ENCODE measurements at regions not wholly inside any gene's neighbourhood (a gene's known extent, or its start where the extent isn't known, plus 50 kb on each side); places are given as distances from the start of the nearest gene placed in this dataset.
A peak's percentile ranks its signal among the peaks of the same experiment; 100 is the strongest.

GRCh38 chr9:129554649-129555048, 66.3 kb downstream of the C9orf50 start:
- TF ChIP-seq CTCF (tag by site-specific recombination; IDR thresholded peaks at IDR 0.05), result no peak
- no peak for TF ChIP-seq ZNF26 (tag by site-specific recombination; IDR thresholded peaks at IDR 0.05)
- TF ChIP-seq ZFP37 (tag by site-specific recombination; IDR thresholded peaks at IDR 0.05), result no peak
- TF ChIP-seq ZIC2 (tag by site-specific recombination; IDR thresholded peaks at IDR 0.05), result peak; percentile 70
- no peak for TF ChIP-seq ZNF510 (tag by site-specific recombination; IDR thresholded peaks at IDR 0.05; ENCODE audit: insufficient replicate concordance)
- TF ChIP-seq ZNF324 (tag by site-specific recombination; IDR thresholded peaks at IDR 0.05), result no peak
- TF ChIP-seq ZNF121 (tag by site-specific recombination; IDR thresholded peaks at IDR 0.05), result no peak
- TF ChIP-seq ZNF423 (tag by site-specific recombination; IDR thresholded peaks at IDR 0.05), result no peak
- no peak for TF ChIP-seq MEIS1 (CRISPR knock-in tag; IDR thresholded peaks at IDR 0.05; ENCODE audit: borderline replicate concordance)
